ENCODE measurements at regions not wholly inside any gene's neighbourhood (a gene's known extent, or its start where the extent isn't known, plus 50 kb on each side); places are given as distances from the start of the nearest gene placed in this dataset.

DNA sequence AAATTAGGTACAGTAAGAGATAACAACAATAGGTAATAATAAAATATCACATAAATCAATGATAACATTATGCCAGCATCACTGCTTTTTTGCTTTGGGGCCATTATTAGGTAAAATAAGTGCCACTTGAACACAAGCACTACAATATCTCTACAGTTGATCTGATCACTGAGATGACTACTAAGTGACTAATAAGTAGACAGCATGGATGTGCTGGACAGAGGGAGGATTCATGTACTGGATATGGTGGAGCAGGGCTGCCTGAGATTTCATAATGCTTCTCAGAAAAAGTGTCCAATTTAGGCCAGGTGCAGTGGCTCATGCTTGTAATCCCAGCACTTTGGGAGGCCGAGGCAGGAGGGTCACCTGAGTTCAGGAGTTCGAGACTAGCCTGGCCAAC, 137.8 kb upstream of the IL1RAPL2 start:
- no peak for TF ChIP-seq POLR2A (IDR thresholded peaks at IDR 0.05)
- TF ChIP-seq, protein P1, sequence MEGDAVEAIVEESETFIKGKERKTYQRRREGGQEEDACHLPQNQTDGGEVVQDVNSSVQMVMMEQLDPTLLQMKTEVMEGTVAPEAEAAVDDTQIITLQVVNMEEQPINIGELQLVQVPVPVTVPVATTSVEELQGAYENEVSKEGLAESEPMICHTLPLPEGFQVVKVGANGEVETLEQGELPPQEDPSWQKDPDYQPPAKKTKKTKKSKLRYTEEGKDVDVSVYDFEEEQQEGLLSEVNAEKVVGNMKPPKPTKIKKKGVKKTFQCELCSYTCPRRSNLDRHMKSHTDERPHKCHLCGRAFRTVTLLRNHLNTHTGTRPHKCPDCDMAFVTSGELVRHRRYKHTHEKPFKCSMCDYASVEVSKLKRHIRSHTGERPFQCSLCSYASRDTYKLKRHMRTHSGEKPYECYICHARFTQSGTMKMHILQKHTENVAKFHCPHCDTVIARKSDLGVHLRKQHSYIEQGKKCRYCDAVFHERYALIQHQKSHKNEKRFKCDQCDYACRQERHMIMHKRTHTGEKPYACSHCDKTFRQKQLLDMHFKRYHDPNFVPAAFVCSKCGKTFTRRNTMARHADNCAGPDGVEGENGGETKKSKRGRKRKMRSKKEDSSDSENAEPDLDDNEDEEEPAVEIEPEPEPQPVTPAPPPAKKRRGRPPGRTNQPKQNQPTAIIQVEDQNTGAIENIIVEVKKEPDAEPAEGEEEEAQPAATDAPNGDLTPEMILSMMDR (IDR thresholded peaks at IDR 0.05), result no peak
- Histone ChIP-seq H3K4me3 (no peak overlapping the region), H3K4me1 (no peaks in the 10 kb centered on the region), H3K9me3 (no peaks in the 10 kb centered on the region), H3K27ac (no peak overlapping the region), H3K27me3 (no peaks in the 10 kb centered on the region), H3K36me3 (ENCODE audit: low read depth, missing control alignments) (no peaks in the 10 kb centered on the region)
- WGBS, 2 donors, result 67% methylated on average over 2 of the region's 2 CpGs; no CpG with 5 or more reads in 1 of the 2 donors
- DNase-seq, result no peak
- intact Hi-C loops (cut with DNase I; ENCODE audit: low total_unique reads), result no loop called here

DNA sequence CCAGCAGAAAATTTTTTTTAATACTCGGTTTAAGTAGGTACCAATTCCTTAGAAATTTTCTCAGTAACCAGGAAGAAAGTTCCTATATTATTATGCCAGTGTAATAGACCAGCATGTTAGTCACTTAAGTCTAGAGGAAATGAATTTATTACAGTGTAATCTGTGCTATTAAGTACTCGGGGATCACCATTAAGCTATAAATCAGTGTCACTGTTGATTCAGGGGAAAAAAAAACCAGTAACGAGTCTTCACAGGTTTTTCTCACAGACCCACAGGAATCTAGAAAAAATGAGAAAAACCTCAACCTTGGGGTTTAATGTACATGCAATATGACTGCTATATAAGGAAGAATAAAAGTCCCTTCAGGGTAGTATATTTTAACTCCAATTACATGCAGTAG, 138.3 kb upstream of the IL1RAPL2 start:
- Histone ChIP-seq H3K27me3 (no peaks in the 10 kb centered on the region), H3K4me1 (no peaks in the 10 kb centered on the region), H3K9me3 (no peaks in the 10 kb centered on the region), H3K36me3 (ENCODE audit: low read depth, missing control alignments) (no peaks in the 10 kb centered on the region), H3K4me3 (no peak overlapping the region), H3K27ac (no peak overlapping the region)
- no peak for DNase-seq
- intact Hi-C loops (cut with DNase I; ENCODE audit: low total_unique reads), result no loop called here
- 81 to 86% methylated on average over 3 of the region's 3 CpGs for WGBS, 2 donors
- no peak for TF ChIP-seq POLR2A (IDR thresholded peaks at IDR 0.05)
- TF ChIP-seq, protein P1 (IDR thresholded peaks at IDR 0.05), result no peak

DNA sequence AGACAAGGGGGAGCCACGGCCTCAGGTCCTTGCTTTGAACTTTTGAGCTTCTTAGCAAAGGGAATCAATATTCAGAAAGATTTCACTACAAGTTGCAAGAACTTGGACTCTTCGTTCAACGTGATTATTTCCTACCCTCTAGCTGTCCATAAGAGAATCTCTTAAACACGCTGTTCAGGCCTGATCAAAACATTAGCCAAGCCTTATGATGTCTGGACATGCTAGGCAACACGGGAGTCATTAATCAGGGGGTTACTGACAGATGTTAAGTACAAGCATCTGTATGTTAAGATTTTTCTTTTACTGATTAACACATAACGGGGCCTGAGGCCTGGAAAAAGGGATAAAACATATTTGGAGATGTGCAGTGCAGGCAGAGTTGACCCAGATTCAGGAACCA, 138.9 kb upstream of the IL1RAPL2 start:
- no peak for DNase-seq

GRCh38 chrX:104420907-104421306, 145.1 kb upstream of the IL1RAPL2 start:
- Histone ChIP-seq H3K36me3 (ENCODE audit: low read depth, missing control alignments) (no peaks in the 10 kb centered on the region), H3K27ac (no peak overlapping the region), H3K9me3 (no peaks in the 10 kb centered on the region), H3K27me3 (no peaks in the 10 kb centered on the region), H3K4me3 (no peak overlapping the region), H3K4me1 (no peaks in the 10 kb centered on the region)
- TF ChIP-seq, protein P1 (IDR thresholded peaks at IDR 0.05), result no peak
- no peak for TF ChIP-seq POLR2A (IDR thresholded peaks at IDR 0.05)
- intact Hi-C loops (cut with DNase I; ENCODE audit: low total_unique reads), result no loop called here
- WGBS, 2 donors, result 60 to 74% methylated on average over 4 of the region's 4 CpGs
- no peak for DNase-seq

More for the DNA sequence above, 138.9 kb upstream of the IL1RAPL2 start:
- TF ChIP-seq POLR2A (IDR thresholded peaks at IDR 0.05), result no peak
- Histone ChIP-seq H3K9me3 (no peaks in the 10 kb centered on the region), H3K27ac (no peak overlapping the region), H3K36me3 (ENCODE audit: low read depth, missing control alignments) (no peaks in the 10 kb centered on the region), H3K4me3 (no peak overlapping the region), H3K4me1 (no peaks in the 10 kb centered on the region), H3K27me3 (no peaks in the 10 kb centered on the region)
- intact Hi-C loops (cut with DNase I; ENCODE audit: low total_unique reads), result no loop called here
- WGBS, 2 donors, result 77 to 83% methylated on average over 6 of the region's 6 CpGs

DNA sequence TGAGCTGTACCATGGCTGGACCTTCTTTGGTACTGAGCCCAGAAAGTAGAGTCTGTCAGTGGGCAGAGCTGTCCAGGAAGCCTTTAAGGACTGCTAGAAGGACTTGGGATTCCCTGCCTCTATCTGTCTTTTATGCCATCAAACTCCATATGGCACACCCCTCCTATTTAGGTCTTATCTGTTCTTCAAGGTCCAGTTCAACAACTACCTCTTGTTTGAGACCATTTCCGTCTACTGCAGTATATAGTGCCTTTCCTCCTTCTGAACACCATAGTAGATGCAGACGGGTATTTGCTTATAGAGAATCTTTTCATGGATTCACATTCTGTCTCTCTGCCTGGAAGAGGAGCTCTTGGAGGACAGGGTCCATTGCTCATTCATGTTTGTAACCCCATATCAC, 146.1 kb upstream of the IL1RAPL2 start:
- no peak for DNase-seq
- Histone ChIP-seq H3K36me3 (ENCODE audit: low read depth, missing control alignments) (no peaks in the 10 kb centered on the region), H3K4me3 (no peak overlapping the region), H3K4me1 (no peaks in the 10 kb centered on the region), H3K27me3 (no peaks in the 10 kb centered on the region), H3K27ac (no peak overlapping the region), H3K9me3 (no peaks in the 10 kb centered on the region)
- intact Hi-C loops (cut with DNase I; ENCODE audit: low total_unique reads), result no loop called here
- TF ChIP-seq, protein P1 (IDR thresholded peaks at IDR 0.05), result no peak
- no peak for TF ChIP-seq POLR2A (IDR thresholded peaks at IDR 0.05)
- WGBS, 2 donors, result 61 to 78% methylated on average over 2 of the region's 2 CpGs

Measured in testis (tissue), 2 donors.